ENCODE measurements at regions not wholly inside any gene's neighbourhood (a gene's known extent, or its start where the extent isn't known, plus 50 kb on each side); places are given as distances from the start of the nearest gene placed in this dataset.

GRCh38 chr18:49648811-49649210 lies 87.0 kb downstream of the LIPG start:
- peaks cover 12% of the 10 kb centered on the region for H3K4me1 ChIP-seq
- ATAC-seq (no peak), DNase-seq (no peak)
- TF ChIP-seq CTCF (IDR thresholded peaks at IDR 0.05), result no peak
- no peaks in the 10 kb centered on the region for H3K36me3 ChIP-seq
- H3K27me3 ChIP-seq, result no peaks in the 10 kb centered on the region
- no peak overlapping the region for H3K4me3 ChIP-seq
- no peaks in the 10 kb centered on the region for H3K9me3 ChIP-seq
- intact Hi-C loops (cut with DNase I), result no loop called here
- H3K27ac ChIP-seq, result no peak overlapping the region
